GM12878 (cell line): ENCODE measurements at regions not wholly inside any gene's neighbourhood (a gene's known extent, or its start where the extent isn't known, plus 50 kb on each side); places are given as distances from the start of the nearest gene placed in this dataset.

Source experiments
- ATAC-seq: fragments of 200-7000 bp; cut with Tn5 transposase; 3 replicates; pipeline ENCODE4 v1.9.1; 2020; ENCODE audit warnings: mild to moderate bottlenecking, moderate library complexity
- BruUV-seq: library from RNA; stranded (reverse); fragments of 400-500 nt; replicated peaks from 2 replicates; lab custom pipeline; 2021; lab: Mats Ljungman, UMichigan
- CTCF ChIA-PET: fragments of 300-600 bp; sonication (Branson Sonifier 250); formaldehyde crosslinking; extraction: SDS; loops from one replicate; lab custom pipeline; 2021; ENCODE audit warnings: inconsistent platforms; lab: Yijun Ruan, JAX
- POLR2A ChIA-PET: fragments of 350-600 bp; formaldehyde crosslinking; extraction: SDS; loops from one replicate; lab custom pipeline; 2021; ENCODE audit warnings: inconsistent platforms; lab: Charles Lee
- RAD21 ChIA-PET: fragments of 300-600 bp; sonication (Branson Sonifier 250); formaldehyde crosslinking; loops from one replicate; lab custom pipeline; 2023; ENCODE audit warnings: antibody characterized with exemption; ENCODE audit not compliant: unreplicated experiment; lab: Charles Lee
- SMC1A ChIA-PET: fragments of 300-600 bp; sonication (Branson Sonifier 250); formaldehyde crosslinking; loops from one replicate; lab custom pipeline; 2023; ENCODE audit not compliant: unreplicated experiment, uncharacterized antibody; lab: Charles Lee
- DNase-seq: peaks from one replicate; pipeline ENCODE4 v3.0.0-alpha.2; 2011; ENCODE audit warnings: low read depth, low spot score
- FAIRE-seq: peaks from 3 replicates; lab custom pipeline; 2011; peaks lifted over from hg19 to GRCh38; lab: Jason Lieb, UNC
- H2AFZ ChIP-seq: 2 replicates; pipeline ENCODE4 v1.6.0; 2011; ENCODE audit warnings: low read depth, low read length, control low read depth; ENCODE audit not compliant: control insufficient read depth
- H3K27ac ChIP-seq: 2 replicates; pipeline ENCODE4 v1.5.1; 2011; ENCODE audit warnings: control low read depth; ENCODE audit not compliant: control insufficient read depth, insufficient read depth
- H3K27me3 ChIP-seq, 2 experiments: replicated peaks in 1 of 2; 2 replicates each; pipeline versions ENCODE4 v1.6.0 to v1.6.1; 2011; ENCODE audit warnings: low read length in 1 of 2; ENCODE audit not compliant: control insufficient read depth in 2 of 2, insufficient read depth in 2 of 2
- H3K36me3 ChIP-seq, 2 experiments: 2 replicates each; pipeline ENCODE4 v1.5.1; 2011; ENCODE audit warnings: low read length in 1 of 2; ENCODE audit not compliant: control insufficient read depth in 2 of 2, insufficient read depth in 2 of 2
- H3K4me1 ChIP-seq: 2 replicates; pipeline ENCODE4 v1.6.1; 2011; ENCODE audit warnings: mild to moderate bottlenecking, low read length, moderate library complexity, mixed read lengths; ENCODE audit not compliant: control insufficient read depth, insufficient read depth
- H3K4me2 ChIP-seq: 2 replicates; pipeline ENCODE4 v1.6.0; 2011; ENCODE audit warnings: control low read depth; ENCODE audit not compliant: control insufficient read depth, insufficient read depth
- H3K4me3 ChIP-seq: fragments of 200-600 bp; sonication (generic); 2 replicates; pipeline ENCODE4 v1.5.1; 2016
- H3K79me2 ChIP-seq: 2 replicates; pipeline ENCODE4 v1.6.0; 2011; ENCODE audit warnings: low read length; ENCODE audit not compliant: control insufficient read depth, insufficient read depth
- H3K9ac ChIP-seq: 2 replicates; pipeline ENCODE4 v1.8.0; 2011; ENCODE audit warnings: low read length, control low read depth, mixed read lengths; ENCODE audit not compliant: control insufficient read depth, insufficient read depth
- H3K9me3 ChIP-seq: replicated peaks from 3 replicates; pipeline ENCODE4 v1.5.1; 2011; ENCODE audit warnings: mild to moderate bottlenecking, low read length; ENCODE audit not compliant: control insufficient read depth, insufficient read depth
- H4K20me1 ChIP-seq: 2 replicates; pipeline ENCODE4 v1.6.0; 2011; ENCODE audit not compliant: control insufficient read depth, insufficient read depth
- BCLAF1 ChIP-seq: fragments of 450-650 bp; IDR thresholded peaks from 2 replicates; pipeline ENCODE4 v1.6.1; 2017; ENCODE audit warnings: antibody characterized with exemption, mild to moderate bottlenecking, moderate library complexity
- BRCA1 ChIP-seq: IDR thresholded peaks from 2 replicates; pipeline ENCODE4 v1.6.1; 2011; ENCODE audit warnings: low read depth, low read length, improper control_type of control experiment
- CHD1 ChIP-seq: IDR thresholded peaks from 2 replicates; pipeline ENCODE4 v1.6.1; 2012; ENCODE audit warnings: low read depth, low read length, improper control_type of control experiment
- EP300 ChIP-seq, 2 experiments: fragments of 150-350 bp in 1 of 2; IDR thresholded peaks; 2 replicates each; pipeline ENCODE4 v1.6.1; 2011 to 2012; ENCODE audit warnings: low read depth in 2 of 2, low read length in 2 of 2, borderline replicate concordance in 1 of 2, improper control_type of control experiment in 1 of 2, inconsistent platforms in 1 of 2; ENCODE audit not compliant: control insufficient read depth in 1 of 2
- HSF1 ChIP-seq: fragments of 150-350 bp; IDR thresholded peaks from 2 replicates; pipeline ENCODE4 v1.6.1; 2014; ENCODE audit warnings: mild to moderate bottlenecking, low read depth, low read length
- NR2C2 ChIP-seq: IDR thresholded peaks from 2 replicates; pipeline ENCODE4 v1.6.1; 2011; ENCODE audit warnings: borderline replicate concordance, low read depth; ENCODE audit not compliant: control insufficient read depth, insufficient read length
- PAX8 ChIP-seq: fragments of 450-650 bp; IDR thresholded peaks from 2 replicates; pipeline ENCODE4 v1.6.1; 2017; ENCODE audit warnings: mild to moderate bottlenecking, moderate library complexity
- POLR2A ChIP-seq: IDR thresholded peaks from 2 replicates; pipeline ENCODE4 v1.6.1; 2011; ENCODE audit warnings: low read depth, mild to moderate bottlenecking, low read length
- RCOR1 ChIP-seq: conservative IDR thresholded peaks from 2 replicates; pipeline ENCODE4 v1.6.1; 2012; ENCODE audit warnings: low read depth, low read length, improper control_type of control experiment
- SP1 ChIP-seq: IDR thresholded peaks from one replicate; pipeline ENCODE4 v1.6.1; 2011; ENCODE audit warnings: low read depth, low read length
- ZNF24 ChIP-seq: fragments of 450-650 bp; IDR thresholded peaks from 2 replicates; pipeline ENCODE4 v1.6.1; 2017; ENCODE audit warnings: antibody characterized with exemption, mild to moderate bottlenecking
- WGBS: methylation state at CpG from one replicate; pipeline ENCODE4 v1.1.6; 2016; ENCODE audit warnings: low lambda C conversion rate; ENCODE audit not compliant: insufficient replicate concordance, insufficient coverage; ENCODE audit errors: missing lambda C conversion rate; 5-methylcytosine and 5-hydroxymethylcytosine counted together
- in situ Hi-C: fragments of 300-500 bp; cut with MboI; formaldehyde crosslinking; loops from 9 replicates; pipeline ENCODE4 v1.14.3; 2018; ENCODE audit warnings: mixed read lengths
- intact Hi-C: fragments of 100-400 bp; cut with micrococcal nuclease; formaldehyde crosslinking; loops from one replicate; pipeline ENCODE4 v1.14.2; 2022; ENCODE audit not compliant: unreplicated experiment

- TF ChIP-seq EP300 (IDR thresholded peaks at IDR 0.05; ENCODE audit: borderline replicate concordance in 1 of 2, control insufficient read depth in 1 of 2, low read depth in 2 of 2, low read length in 2 of 2) (no peak), POLR2A (no peak), BCLAF1 (no peak)
These were observed 238.0 kb upstream of the SOX21 start (continued) for GRCh38 chr13:94950303-94950702.

GRCh38 chr13:94947965-94948371 is 235.6 kb upstream of the SOX21 start:
- Histone ChIP-seq H3K4me2 (no peak overlapping the region), H4K20me1 (no peaks in the 10 kb centered on the region), H3K79me2 (no peaks in the 10 kb centered on the region), H3K9me3 (no peaks in the 10 kb centered on the region), H3K4me3 (no peak overlapping the region), H3K27me3 (no peaks in the 10 kb centered on the region), H3K9ac (no peak overlapping the region), H3K36me3 (no peaks in the 10 kb centered on the region), H3K4me1 (no peaks in the 10 kb centered on the region), H2AFZ (no peak overlapping the region), H3K27ac (no peak overlapping the region)
- TF ChIP-seq HSF1 (no peak), CHD1 (no peak), PAX8 (no peak), SP1 (no peak), NR2C2 (no peak), RCOR1 (no peak), BRCA1 (no peak), ZNF24 (no peak)
- no TSS peak for BruUV-seq
- DNase-seq (no peak), FAIRE-seq (no peak), ATAC-seq (peak; percentile 21; the same call in 1 of the 3 replicates)
- RAD21 ChIA-PET = no interaction called here
- 47% methylated on average over 7 of the region's 7 CpGs for WGBS
- CTCF ChIA-PET = no interaction called here
- in situ Hi-C loops (no loop called here), intact Hi-C loops (no loop called here)
- POLR2A ChIA-PET = no interaction called here
- SMC1A ChIA-PET = interaction anchor here (1.2 kb wide), 1 partner anchor 9 kb away, joined by 7 read pairs; no protein-coding TSS in a partner anchor
